ENCODE measurements at regions not wholly inside any gene's neighbourhood (a gene's known extent, or its start where the extent isn't known, plus 50 kb on each side); places are given as distances from the start of the nearest gene placed in this dataset.

DNA sequence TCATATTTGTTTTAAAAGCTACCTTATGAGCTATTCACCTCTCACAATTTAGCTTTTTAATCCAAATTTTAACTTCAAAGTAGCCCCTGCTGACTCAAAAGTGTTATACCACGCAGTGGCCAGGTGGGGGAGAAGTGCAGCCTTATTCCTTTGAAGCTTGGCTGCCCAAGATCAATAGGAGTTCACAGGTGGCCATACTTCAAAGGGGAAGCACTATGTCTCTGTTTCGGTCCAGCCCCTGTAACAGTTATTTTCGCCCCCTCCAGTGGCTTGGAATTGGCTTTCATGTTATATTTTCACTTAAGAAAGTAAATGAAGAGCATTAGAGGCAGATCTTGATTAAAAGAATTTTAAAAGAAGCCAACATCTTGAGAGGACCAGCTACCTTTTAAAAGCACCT, 608.4 kb downstream of the EPHA7 start:
- TF ChIP-seq, protein P1, sequence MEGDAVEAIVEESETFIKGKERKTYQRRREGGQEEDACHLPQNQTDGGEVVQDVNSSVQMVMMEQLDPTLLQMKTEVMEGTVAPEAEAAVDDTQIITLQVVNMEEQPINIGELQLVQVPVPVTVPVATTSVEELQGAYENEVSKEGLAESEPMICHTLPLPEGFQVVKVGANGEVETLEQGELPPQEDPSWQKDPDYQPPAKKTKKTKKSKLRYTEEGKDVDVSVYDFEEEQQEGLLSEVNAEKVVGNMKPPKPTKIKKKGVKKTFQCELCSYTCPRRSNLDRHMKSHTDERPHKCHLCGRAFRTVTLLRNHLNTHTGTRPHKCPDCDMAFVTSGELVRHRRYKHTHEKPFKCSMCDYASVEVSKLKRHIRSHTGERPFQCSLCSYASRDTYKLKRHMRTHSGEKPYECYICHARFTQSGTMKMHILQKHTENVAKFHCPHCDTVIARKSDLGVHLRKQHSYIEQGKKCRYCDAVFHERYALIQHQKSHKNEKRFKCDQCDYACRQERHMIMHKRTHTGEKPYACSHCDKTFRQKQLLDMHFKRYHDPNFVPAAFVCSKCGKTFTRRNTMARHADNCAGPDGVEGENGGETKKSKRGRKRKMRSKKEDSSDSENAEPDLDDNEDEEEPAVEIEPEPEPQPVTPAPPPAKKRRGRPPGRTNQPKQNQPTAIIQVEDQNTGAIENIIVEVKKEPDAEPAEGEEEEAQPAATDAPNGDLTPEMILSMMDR (IDR thresholded peaks at IDR 0.05; ENCODE audit: borderline replicate concordance, control extremely low read depth, extremely low read depth, insufficient read depth, missing control alignments), result peak; percentile 61
- in situ Hi-C loops (cut with MboI; ENCODE audit: low sequenced_read_pairs, unreplicated experiment), result no loop called here
- peak; percentile 59 for DNase-seq (ENCODE audit: low spot score)

- in situ Hi-C loops (cut with MboI; ENCODE audit: low sequenced_read_pairs, unreplicated experiment), result no loop called here
- DNase-seq (ENCODE audit: low spot score), result no peak
- TF ChIP-seq, protein P1 (IDR thresholded peaks at IDR 0.05; ENCODE audit: borderline replicate concordance, control extremely low read depth, extremely low read depth, insufficient read depth, missing control alignments), result no peak
Observed at GRCh38 chr6:92806254-92806653, 613.1 kb downstream of the EPHA7 start.

- in situ Hi-C loops (cut with MboI; ENCODE audit: low sequenced_read_pairs, unreplicated experiment), result loop anchor here (25.0 kb wide), 1 partner anchor 679 kb away; no protein-coding TSS in a partner anchor
- DNase-seq (ENCODE audit: low spot score), result no peak
- TF ChIP-seq, protein P1 (IDR thresholded peaks at IDR 0.05; ENCODE audit: borderline replicate concordance, control extremely low read depth, extremely low read depth, insufficient read depth, missing control alignments), result no peak
Observed at GRCh38 chr6:92791403-92791802, 628.0 kb downstream of the EPHA7 start.

- in situ Hi-C loops (cut with MboI; ENCODE audit: low sequenced_read_pairs, unreplicated experiment), result loop anchor here (25.0 kb wide), 1 partner anchor 678 kb away; no protein-coding TSS in a partner anchor
- TF ChIP-seq, protein P1 (IDR thresholded peaks at IDR 0.05; ENCODE audit: borderline replicate concordance, control extremely low read depth, extremely low read depth, insufficient read depth, missing control alignments), result no peak
- DNase-seq (ENCODE audit: low spot score), result no peak
Observed at GRCh38 chr6:92790381-92790780, 629.0 kb downstream of the EPHA7 start.

DNA sequence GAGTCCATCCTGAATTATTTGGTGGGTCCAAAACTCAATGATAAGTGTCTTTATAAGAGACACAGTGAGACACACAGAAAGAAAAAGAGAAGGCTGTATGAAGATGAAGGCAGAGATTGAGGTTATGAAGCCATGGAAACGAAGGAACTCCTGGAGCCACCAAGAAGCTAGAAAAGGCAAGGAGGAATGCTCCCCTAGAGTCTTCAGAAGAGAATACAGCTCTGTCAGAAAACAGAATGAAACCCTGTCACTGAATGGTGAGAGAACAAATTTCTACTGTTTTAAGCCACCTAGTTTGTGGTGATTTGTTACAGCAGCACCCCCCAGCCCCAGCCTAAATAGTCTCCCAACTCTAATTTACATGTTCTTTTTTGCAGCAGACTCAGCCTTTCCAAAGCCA, 635.1 kb downstream of the EPHA7 start:
- no peak for DNase-seq (ENCODE audit: low spot score)
- TF ChIP-seq, protein P1 (IDR thresholded peaks at IDR 0.05; ENCODE audit: borderline replicate concordance, control extremely low read depth, extremely low read depth, insufficient read depth, missing control alignments), result no peak
- in situ Hi-C loops (cut with MboI; ENCODE audit: low sequenced_read_pairs, unreplicated experiment), result loop anchor here (25.0 kb wide), 1 partner anchor 672 kb away; no protein-coding TSS in a partner anchor

GRCh38 chr6:92779746-92780145, 639.6 kb downstream of the EPHA7 start:
- no peak for DNase-seq (ENCODE audit: low spot score)
- in situ Hi-C loops (cut with MboI; ENCODE audit: low sequenced_read_pairs, unreplicated experiment), result loop anchor here (25.0 kb wide), 1 partner anchor 667 kb away; no protein-coding TSS in a partner anchor

More at GRCh38 chr6:92779746-92780145, 639.6 kb downstream of the EPHA7 start:
- TF ChIP-seq, protein P1 (IDR thresholded peaks at IDR 0.05; ENCODE audit: borderline replicate concordance, control extremely low read depth, extremely low read depth, insufficient read depth, missing control alignments), result no peak

Measured in GM13976 (cell line).